HepG2 (cell line): ENCODE measurements at regions not wholly inside any gene's neighbourhood (a gene's known extent, or its start where the extent isn't known, plus 50 kb on each side); places are given as distances from the start of the nearest gene placed in this dataset.

Experiments used
- ATAC-seq: fragments of 200-7000 bp; cut with Tn5 transposase; 3 replicates; pipeline ENCODE4 v1.9.1; 2020; ENCODE audit warnings: mild to moderate bottlenecking, moderate library complexity
- BruUV-seq: library from RNA; stranded (reverse); fragments of 400-500 nt; replicated peaks from 2 replicates; lab custom pipeline; 2021; lab: Mats Ljungman, UMichigan
- CTCF ChIA-PET: fragments of 300-600 bp; formaldehyde crosslinking; extraction: SDS; loops from one replicate; lab custom pipeline; 2021; ENCODE audit warnings: low total read pairs, inconsistent platforms, low intra/inter-chr PET ratio; lab: Yijun Ruan, JAX
- POLR2A ChIA-PET: fragments of 350-600 bp; sonication (Branson Sonifier 250); formaldehyde crosslinking; loops from one replicate; lab custom pipeline; 2020; ENCODE audit warnings: antibody characterized with exemption, inconsistent platforms; lab: Yijun Ruan, JAX
- DNase-seq: peaks from one replicate; pipeline ENCODE4 v3.0.0-alpha.2; 2015; ENCODE audit warnings: low spot score
- FAIRE-seq: peaks from 3 replicates; lab custom pipeline; 2011; peaks lifted over from hg19 to GRCh38; lab: Jason Lieb, UNC
- H2AFZ ChIP-seq: one replicate; pipeline ENCODE4 v1.6.1; 2011; ENCODE audit warnings: low read length, inconsistent platforms
- H3K27ac ChIP-seq: fragments of 300-600 bp; 3 replicates; pipeline ENCODE4 v1.8.0; 2011; ENCODE audit warnings: mixed run types, mild to moderate bottlenecking, mixed read lengths, low read length, inconsistent platforms; ENCODE audit not compliant: insufficient read depth; ENCODE audit errors: extremely low read length
- H3K27me3 ChIP-seq, 2 experiments: fragments of 200-600 bp in 1 of 2; 2 replicates in 1 of 2; 3 replicates in 1 of 2; pipeline versions ENCODE4 v1.6.0 to v1.8.0; 2011; ENCODE audit warnings: low read length in 2 of 2, mild to moderate bottlenecking in 2 of 2, moderate library complexity in 2 of 2, inconsistent platforms in 1 of 2; ENCODE audit not compliant: insufficient read depth in 2 of 2, control insufficient read depth in 1 of 2
- H3K36me3 ChIP-seq, 2 experiments: fragments of 200-600 bp in 1 of 2; replicated peaks in 1 of 2; 2 replicates in 1 of 2; 3 replicates in 1 of 2; pipeline versions ENCODE4 v1.5.1 to v1.8.0; 2011; ENCODE audit warnings: low read length in 2 of 2, inconsistent platforms in 1 of 2; ENCODE audit not compliant: insufficient read depth in 2 of 2, control insufficient read depth in 1 of 2
- H3K4me1 ChIP-seq: 2 replicates; pipeline ENCODE4 v1.5.1; 2012; ENCODE audit warnings: low read length, inconsistent platforms; ENCODE audit not compliant: insufficient read depth
- H3K4me2 ChIP-seq: 2 replicates; pipeline ENCODE4 v1.6.0; 2011; ENCODE audit warnings: low read depth, low read length, inconsistent platforms
- H3K4me3 ChIP-seq, 3 experiments: fragments of 200-600 bp in 1 of 3; sonication (generic), shearing (Covaris generic) in 1 of 3; replicated peaks in 1 of 3; 2 replicates each; pipeline ENCODE4 v1.5.1; 2011 to 2016; ENCODE audit warnings: low read length in 3 of 3, inconsistent platforms in 2 of 3, low read depth in 2 of 3, mild to moderate bottlenecking in 2 of 3, control low read depth in 1 of 3, mixed read lengths in 1 of 3; ENCODE audit not compliant: insufficient read depth in 1 of 3
- H3K79me2 ChIP-seq: one replicate; pipeline ENCODE4 v1.6.1; 2011; ENCODE audit warnings: low read length, inconsistent platforms; ENCODE audit not compliant: insufficient read depth
- H3K9ac ChIP-seq: 2 replicates; pipeline ENCODE4 v1.6.0; 2011; ENCODE audit warnings: mild to moderate bottlenecking, low read depth, low read length, inconsistent platforms; ENCODE audit not compliant: insufficient read depth
- H3K9me3 ChIP-seq: 2 replicates; pipeline ENCODE4 v1.5.1; 2012; ENCODE audit warnings: mild to moderate bottlenecking, low read length
- H4K20me1 ChIP-seq: 2 replicates; pipeline ENCODE4 v1.6.0; 2011; ENCODE audit warnings: inconsistent platforms, mild to moderate bottlenecking, low read length, moderate library complexity; ENCODE audit not compliant: insufficient read depth
- ARID2 ChIP-seq: sonication (generic); formaldehyde crosslinking; IDR thresholded peaks from 2 replicates; pipeline ENCODE4 v1.8.1; 2022; ENCODE audit warnings: mild to moderate bottlenecking, missing genetic modification reagents, borderline replicate concordance
- HNF4A ChIP-seq: sonication (generic); formaldehyde crosslinking; IDR thresholded peaks from 2 replicates; pipeline ENCODE4 v1.4.0; 2020; ENCODE audit warnings: missing genetic modification reagents
- MNT ChIP-seq: fragments of 450-650 bp; IDR thresholded peaks from 2 replicates; pipeline ENCODE4 v1.6.1; 2016
- PRDM15 ChIP-seq: sonication (generic); formaldehyde crosslinking; IDR thresholded peaks from 2 replicates; pipeline ENCODE4 v1.4.0; 2020; ENCODE audit warnings: missing genetic modification reagents
- SNAPC2 ChIP-seq: sonication (generic); formaldehyde crosslinking; IDR thresholded peaks from 2 replicates; pipeline ENCODE4 v1.8.1; 2022; ENCODE audit warnings: mild to moderate bottlenecking, missing genetic modification reagents
- TEF ChIP-seq: sonication (generic); formaldehyde crosslinking; IDR thresholded peaks from 2 replicates; pipeline ENCODE4 v1.5.0; 2020; ENCODE audit warnings: missing genetic modification reagents
- ZNF644 ChIP-seq: IDR thresholded peaks from 2 replicates; pipeline ENCODE4 v1.6.1; 2016; ENCODE audit warnings: low read depth
- WGBS: methylation state at CpG from one replicate; pipeline ENCODE4 v1.1.6; 2017; ENCODE audit warnings: low lambda C conversion rate; 5-methylcytosine and 5-hydroxymethylcytosine counted together
- in situ Hi-C: cut with HindIII; loops from 2 replicates; pipeline ENCODE4 v1.10.0; 2017; ENCODE audit warnings: low pct_unique_long_range_greater_than_20kb; ENCODE audit not compliant: extremely low pct_ligation_motif_present
- intact Hi-C: fragments of 100-400 bp; cut with micrococcal nuclease; formaldehyde crosslinking; loops from one replicate; pipeline ENCODE4 v1.10.0; 2022; ENCODE audit not compliant: unreplicated experiment

- 0% methylated on average over 7 of the region's 8 CpGs for WGBS
These were observed 334.3 kb upstream of the GATB start for GRCh38 chr4:152094970-152095700.

More at GRCh38 chr4:152094970-152095700, 334.3 kb upstream of the GATB start:
- H3K27ac ChIP-seq, result no peak overlapping the region
- H3K36me3 ChIP-seq, result no peaks in the 10 kb centered on the region
- H3K9ac ChIP-seq, result no peak overlapping the region
- H3K79me2 ChIP-seq, result no peaks in the 10 kb centered on the region
- ChIA-PET CTCF (no interaction called here), POLR2A (no interaction called here)
- H3K4me3 ChIP-seq, result no peak overlapping the region
- no TSS peak for BruUV-seq
- H3K4me2 ChIP-seq, result no peak overlapping the region
- TF ChIP-seq ZNF644 (CRISPR knock-in tag), result no peak
- TF ChIP-seq SNAPC2 (CRISPR knock-in tag), result no peak
- TF ChIP-seq MNT, result no peak
- no peak for TF ChIP-seq TEF (CRISPR knock-in tag)
- TF ChIP-seq ARID2, result no peak
- no peak for TF ChIP-seq HNF4A (CRISPR knock-in tag)
- TF ChIP-seq PRDM15 (CRISPR knock-in tag), result no peak
- H2AFZ ChIP-seq, result no peak overlapping the region
- in situ Hi-C loops, result no loop called here
- ATAC-seq (no peak), DNase-seq (no peak), FAIRE-seq (no peak)
- intact Hi-C loops, result no loop called here
- H3K9me3 ChIP-seq, result no peaks in the 10 kb centered on the region
- no peaks in the 10 kb centered on the region for H3K4me1 ChIP-seq
- peaks cover 0 to 7% of the 10 kb centered on the region in 2 experiments; a peak in 2 of 5 replicates for H3K27me3 ChIP-seq
- no peaks in the 10 kb centered on the region for H4K20me1 ChIP-seq
